K562 (cell line): ENCODE measurements at regions not wholly inside any gene's neighbourhood (a gene's known extent, or its start where the extent isn't known, plus 50 kb on each side); places are given as distances from the start of the nearest gene placed in this dataset.

Source experiments
- EGR1 ChIP-seq: fragments of 450-650 bp; conservative IDR thresholded peaks from 2 replicates; pipeline ENCODE4 v1.6.1; 2017; ENCODE audit warnings: mild to moderate bottlenecking
- FOXA3 ChIP-seq, 2 experiments: fragments of 450-650 bp in 1 of 2; sonication (generic) in 1 of 2; formaldehyde crosslinking; IDR thresholded peaks in 1 of 2; conservative IDR thresholded peaks in 1 of 2; 2 replicates each; pipeline versions ENCODE4 v1.4.0 to v1.8.0; 2020 to 2022; ENCODE audit warnings: mild to moderate bottlenecking in 2 of 2, missing genetic modification reagents in 1 of 2
- ID3 ChIP-seq, 2 experiments: fragments of 250-450 bp in 1 of 2; fragments of 450-650 bp in 1 of 2; sonication (Bioruptor Pico) in 1 of 2; IDR thresholded peaks; 2 replicates each; pipeline versions ENCODE4 v1.6.1 to v1.8.0; 2016 to 2021; ENCODE audit warnings: mild to moderate bottlenecking in 2 of 2, moderate library complexity in 2 of 2, missing compliant biosample characterization in 1 of 2, missing genetic modification characterization in 1 of 2
- MYC ChIP-seq, 2 experiments: fragments of 250-450 bp in 1 of 2; sonication (Bioruptor Pico) in 1 of 2; IDR thresholded peaks; 2 replicates each; pipeline versions ENCODE4 v1.5.1 to v1.6.1; 2012 to 2021; ENCODE audit warnings: low read depth in 2 of 2, borderline replicate concordance in 1 of 2, improper control_type of control experiment in 1 of 2, low read length in 1 of 2, mild to moderate bottlenecking in 1 of 2, moderate library complexity in 1 of 2
- POU5F1 ChIP-seq: fragments of 150-350 bp; IDR thresholded peaks from 2 replicates; pipeline ENCODE4 v1.6.1; 2014; ENCODE audit warnings: borderline replicate concordance, low read length, low read depth, mild to moderate bottlenecking; ENCODE audit not compliant: partially characterized antibody
- PREB ChIP-seq: sonication (generic); formaldehyde crosslinking; IDR thresholded peaks from 2 replicates; pipeline ENCODE4 v1.8.1; 2023; ENCODE audit warnings: mild to moderate bottlenecking, missing genetic modification reagents
- TARDBP ChIP-seq: fragments of 450-650 bp; IDR thresholded peaks from 2 replicates; pipeline ENCODE4 v1.6.1; 2016
- ZBTB12 ChIP-seq: fragments of 250-450 bp; sonication (Bioruptor Pico); IDR thresholded peaks from 2 replicates; pipeline ENCODE4 v1.4.0; 2020
- ZNF76 ChIP-seq: fragments of 250-450 bp; sonication (Bioruptor Pico); IDR thresholded peaks from 2 replicates; pipeline ENCODE4 v1.4.0; 2020; ENCODE audit warnings: mild to moderate bottlenecking, moderate library complexity, borderline replicate concordance
- TF ChIP-seq, protein P1 (sequence below): sonication (generic); formaldehyde crosslinking; IDR thresholded peaks from 2 replicates; pipeline ENCODE4 v1.8.1; 2022; ENCODE audit warnings: missing genetic modification reagents
- TF ChIP-seq, protein P2 (sequence below), 2 experiments: fragments of 450-650 bp; conservative IDR thresholded peaks; 2 replicates each; pipeline ENCODE4 v1.6.1; 2017; ENCODE audit warnings: mild to moderate bottlenecking in 2 of 2, moderate library complexity in 2 of 2

DNA sequence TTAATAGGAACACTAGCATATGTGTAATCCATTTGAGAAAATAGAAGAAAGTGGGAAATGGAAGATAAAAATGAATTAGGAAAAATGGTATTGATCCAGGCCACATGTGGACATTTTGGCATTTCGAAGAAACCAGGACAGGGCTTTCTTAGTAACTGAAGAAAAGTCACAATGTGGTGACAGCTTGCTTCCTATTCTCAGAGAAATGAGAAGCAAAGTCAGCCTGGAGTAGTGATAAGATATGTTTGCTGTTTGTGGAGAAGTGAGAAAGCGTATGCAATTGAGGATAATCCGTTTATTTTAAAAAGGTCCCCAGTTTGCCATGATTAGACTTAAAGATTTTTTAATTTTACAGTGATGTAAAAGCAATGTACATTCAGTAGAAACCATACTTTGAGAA is 127.9 kb downstream of the SLITRK6 start (continued):
- TF ChIP-seq PREB (no peak), POU5F1 (no peak), EGR1 (no peak), MYC (IDR thresholded peaks at IDR 0.05; ENCODE audit: low read depth, low read length) (no peak), MYC (CRISPR knock-in tag; IDR thresholded peaks at IDR 0.05; ENCODE audit: borderline replicate concordance, low read depth) (no peak), TARDBP (no peak), FOXA3 (CRISPR knock-in tag; conservative IDR thresholded peaks at IDR 0.05 in 1 of 2, IDR thresholded peaks at IDR 0.05 in 1 of 2) (no peak), ZNF76 (CRISPR knock-in tag) (no peak), ZBTB12 (CRISPR knock-in tag) (no peak), ID3 (CRISPR knock-in tag; IDR thresholded peaks at IDR 0.05) (no peak), ID3 (tag; IDR thresholded peaks at IDR 0.05) (no peak)
- TF ChIP-seq, protein P1, sequence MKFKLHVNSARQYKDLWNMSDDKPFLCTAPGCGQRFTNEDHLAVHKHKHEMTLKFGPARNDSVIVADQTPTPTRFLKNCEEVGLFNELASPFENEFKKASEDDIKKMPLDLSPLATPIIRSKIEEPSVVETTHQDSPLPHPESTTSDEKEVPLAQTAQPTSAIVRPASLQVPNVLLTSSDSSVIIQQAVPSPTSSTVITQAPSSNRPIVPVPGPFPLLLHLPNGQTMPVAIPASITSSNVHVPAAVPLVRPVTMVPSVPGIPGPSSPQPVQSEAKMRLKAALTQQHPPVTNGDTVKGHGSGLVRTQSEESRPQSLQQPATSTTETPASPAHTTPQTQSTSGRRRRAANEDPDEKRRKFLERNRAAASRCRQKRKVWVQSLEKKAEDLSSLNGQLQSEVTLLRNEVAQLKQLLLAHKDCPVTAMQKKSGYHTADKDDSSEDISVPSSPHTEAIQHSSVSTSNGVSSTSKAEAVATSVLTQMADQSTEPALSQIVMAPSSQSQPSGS (CRISPR knock-in tag), result no peak
- TF ChIP-seq, protein P2, sequence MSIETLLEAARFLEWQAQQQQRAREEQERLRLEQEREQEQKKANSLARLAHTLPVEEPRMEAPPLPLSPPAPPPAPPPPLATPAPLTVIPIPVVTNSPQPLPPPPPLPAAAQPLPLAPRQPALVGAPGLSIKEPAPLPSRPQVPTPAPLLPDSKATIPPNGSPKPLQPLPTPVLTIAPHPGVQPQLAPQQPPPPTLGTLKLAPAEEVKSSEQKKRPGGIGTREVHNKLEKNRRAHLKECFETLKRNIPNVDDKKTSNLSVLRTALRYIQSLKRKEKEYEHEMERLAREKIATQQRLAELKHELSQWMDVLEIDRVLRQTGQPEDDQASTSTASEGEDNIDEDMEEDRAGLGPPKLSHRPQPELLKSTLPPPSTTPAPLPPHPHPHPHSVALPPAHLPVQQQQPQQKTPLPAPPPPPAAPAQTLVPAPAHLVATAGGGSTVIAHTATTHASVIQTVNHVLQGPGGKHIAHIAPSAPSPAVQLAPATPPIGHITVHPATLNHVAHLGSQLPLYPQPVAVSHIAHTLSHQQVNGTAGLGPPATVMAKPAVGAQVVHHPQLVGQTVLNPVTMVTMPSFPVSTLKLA (conservative IDR thresholded peaks at IDR 0.05), result no peak
- TF ChIP-seq, all 486 proteins: peak for 0
